Testis (tissue), 2 donors: ENCODE measurements at regions not wholly inside any gene's neighbourhood (a gene's known extent, or its start where the extent isn't known, plus 50 kb on each side); places are given as distances from the start of the nearest gene placed in this dataset.

Source experiments
- DNase-seq: peaks from one replicate; pipeline ENCODE4 v3.0.0-alpha.2; 2019
- H3K27ac ChIP-seq, 2 donors: fragments of 200-600 bp; sonication (generic); one replicate each; pipeline ENCODE4 v1.5.1; 2019
- H3K27me3 ChIP-seq: fragments of 200-600 bp; sonication (generic); one replicate; pipeline ENCODE4 v1.5.1; 2019
- H3K36me3 ChIP-seq: fragments of 200-600 bp; sonication (generic); one replicate; pipeline ENCODE4 v1.5.1; 2017; ENCODE audit warnings: low read depth; ENCODE audit errors: missing control alignments
- H3K4me1 ChIP-seq: fragments of 200-600 bp; sonication (generic); one replicate; pipeline ENCODE4 v1.5.1; 2019
- H3K4me3 ChIP-seq, 2 donors: fragments of 200-600 bp; sonication (generic); one replicate each; pipeline ENCODE4 v1.5.1; 2017 to 2019
- H3K9me3 ChIP-seq: fragments of 200-600 bp; sonication (generic); one replicate; pipeline ENCODE4 v1.5.1; 2017
- CTCF ChIP-seq, 3 experiments: fragments of 450-650 bp in 2 of 3; fragments of 200-600 bp in 1 of 3; sonication (generic) in 1 of 3; IDR thresholded peaks; one replicate each; pipeline ENCODE4 v1.5.1; 2016 to 2019; ENCODE audit warnings: antibody characterized with exemption in 3 of 3, mild to moderate bottlenecking in 2 of 3, moderate library complexity in 1 of 3
- POLR2A ChIP-seq: fragments of 450-650 bp; IDR thresholded peaks from one replicate; pipeline ENCODE4 v1.6.1; 2017; ENCODE audit warnings: antibody characterized with exemption, mild to moderate bottlenecking, moderate library complexity
- WGBS, 2 donors: methylation state at CpG; one replicate each; pipeline ENCODE4 v1.1.5; 2018; 5-methylcytosine and 5-hydroxymethylcytosine counted together
- intact Hi-C: fragments of 100-400 bp; cut with DNase I; formaldehyde crosslinking; loops from one replicate; pipeline ENCODE4 v1.15.1; 2023; ENCODE audit warnings: low total_unique reads

- Histone ChIP-seq H3K36me3 (no peaks in the 10 kb centered on the region), H3K27me3 (no peaks in the 10 kb centered on the region), H3K27ac (no peak overlapping the region), H3K9me3 (no peaks in the 10 kb centered on the region), H3K4me1 (no peaks in the 10 kb centered on the region), H3K4me3 (no peak overlapping the region)
- TF ChIP-seq CTCF (IDR thresholded peaks at IDR 0.05) (no peak), POLR2A (no peak)
- no peak for DNase-seq
- intact Hi-C loops: no loop called here
These were observed 407.4 kb downstream of the CD109 start for GRCh38 chr6:74103417-74103816.

- H3K27me3 ChIP-seq: no peaks in the 10 kb centered on the region
- H3K4me1 ChIP-seq: no peaks in the 10 kb centered on the region
- no peaks in the 10 kb centered on the region for H3K9me3 ChIP-seq
- DNase-seq: no peak
- intact Hi-C loops: no loop called here
- no peak overlapping the region for H3K4me3 ChIP-seq
- TF ChIP-seq CTCF (IDR thresholded peaks at IDR 0.05): no peak
- no peak for TF ChIP-seq POLR2A
- no peaks in the 10 kb centered on the region for H3K36me3 ChIP-seq
- no peak overlapping the region for H3K27ac ChIP-seq
These were observed 404.8 kb downstream of the CD109 start for GRCh38 chr6:74100719-74101287.

- no peak for DNase-seq
- TF ChIP-seq POLR2A (no peak), CTCF (IDR thresholded peaks at IDR 0.05) (no peak)
- Histone ChIP-seq H3K27me3 (no peaks in the 10 kb centered on the region), H3K4me1 (no peaks in the 10 kb centered on the region), H3K4me3 (no peak overlapping the region), H3K9me3 (no peaks in the 10 kb centered on the region), H3K36me3 (no peaks in the 10 kb centered on the region), H3K27ac (no peak overlapping the region)
- intact Hi-C loops: no loop called here
These were observed 400.3 kb downstream of the CD109 start for GRCh38 chr6:74096329-74096728.

GRCh38 chr6:74093361-74093760, 397.4 kb downstream of the CD109 start:
- H3K4me1 ChIP-seq: no peaks in the 10 kb centered on the region
- no peak for TF ChIP-seq CTCF (IDR thresholded peaks at IDR 0.05)
- TF ChIP-seq POLR2A: no peak
- H3K4me3 ChIP-seq: no peak overlapping the region
- DNase-seq: no peak
- no peaks in the 10 kb centered on the region for H3K27me3 ChIP-seq
- H3K27ac ChIP-seq: no peak overlapping the region
- no peaks in the 10 kb centered on the region for H3K36me3 ChIP-seq
- 71 to 78% methylated on average over 1 of the region's 1 CpG for WGBS, 2 donors
- no peaks in the 10 kb centered on the region for H3K9me3 ChIP-seq
- intact Hi-C loops: no loop called here

GRCh38 chr6:74091794-74092157, 395.8 kb downstream of the CD109 start:
- no peak overlapping the region for H3K27ac ChIP-seq
- TF ChIP-seq CTCF (IDR thresholded peaks at IDR 0.05) (no peak), POLR2A (no peak)
- no peaks in the 10 kb centered on the region for H3K36me3 ChIP-seq
- H3K4me1 ChIP-seq: no peaks in the 10 kb centered on the region
- intact Hi-C loops: no loop called here
- H3K9me3 ChIP-seq: no peaks in the 10 kb centered on the region
- DNase-seq: no peak
- WGBS, 2 donors: 39 to 43% methylated on average over 5 of the region's 5 CpGs
- no peaks in the 10 kb centered on the region for H3K27me3 ChIP-seq
- H3K4me3 ChIP-seq: no peak overlapping the region
